ENCODE measurements at regions not wholly inside any gene's neighbourhood (a gene's known extent, or its start where the extent isn't known, plus 50 kb on each side); places are given as distances from the start of the nearest gene placed in this dataset.
"Not testable (repeated sequence)": the region's sequence is repeated elsewhere in the genome, so short reads cannot be mapped to it uniquely, and the experiment has no call there.

GRCh38 chr1:96557336-96557735 lies 164.2 kb upstream of the PTBP2 start:
- Histone ChIP-seq H3K79me2 (ENCODE audit: low read length) (no peaks in the 10 kb centered on the region), H3K4me1 (ENCODE audit: low read length) (no peaks in the 10 kb centered on the region), H3K9ac (ENCODE audit: low read length) (no peak overlapping the region), H2AFZ (ENCODE audit: low read length) (no peak overlapping the region), H3K36me3 (ENCODE audit: insufficient read depth, low read length) (no peaks in the 10 kb centered on the region), H3K9me2 (replicated peaks; ENCODE audit: insufficient read depth, low read length) (no peaks in the 10 kb centered on the region), H4K20me1 (ENCODE audit: insufficient read depth, low read depth, low read length) (no peaks in the 10 kb centered on the region), H3K9me3 (ENCODE audit: low read length) (no peaks in the 10 kb centered on the region), H3K27me3 (ENCODE audit: low read length) (no peaks in the 10 kb centered on the region), H3K27ac (ENCODE audit: low read length) (no peak overlapping the region), H3K4me2 (ENCODE audit: low read depth, low read length, poor library complexity, severe bottlenecking) (no peak overlapping the region), H3K4me3 (ENCODE audit: low read length) (no peak overlapping the region)
- no peak for DNase-seq

- Histone ChIP-seq H3K9me2 (replicated peaks; ENCODE audit: insufficient read depth, low read length) (no peaks in the 10 kb centered on the region), H4K20me1 (ENCODE audit: insufficient read depth, low read depth, low read length) (no peaks in the 10 kb centered on the region), H3K4me3 (ENCODE audit: low read length) (no peak overlapping the region), H3K4me2 (ENCODE audit: low read depth, low read length, poor library complexity, severe bottlenecking) (no peak overlapping the region), H3K9ac (ENCODE audit: low read length) (no peak overlapping the region), H3K4me1 (ENCODE audit: low read length) (no peaks in the 10 kb centered on the region), H3K36me3 (ENCODE audit: insufficient read depth, low read length) (no peaks in the 10 kb centered on the region), H2AFZ (ENCODE audit: low read length) (no peak overlapping the region), H3K27ac (ENCODE audit: low read length) (no peak overlapping the region), H3K9me3 (ENCODE audit: low read length) (no peaks in the 10 kb centered on the region), H3K27me3 (ENCODE audit: low read length) (no peaks in the 10 kb centered on the region), H3K79me2 (ENCODE audit: low read length) (no peaks in the 10 kb centered on the region)
- DNase-seq, result no peak
Measured at GRCh38 chr1:96558635-96559034, 162.9 kb upstream of the PTBP2 start.

GRCh38 chr1:96559181-96559580 lies 162.4 kb upstream of the PTBP2 start:
- no peak overlapping the region for H3K4me2 ChIP-seq (ENCODE audit: low read depth, low read length, poor library complexity, severe bottlenecking)
- no peak for DNase-seq
- no peaks in the 10 kb centered on the region for H3K9me3 ChIP-seq (ENCODE audit: low read length)
- no peak overlapping the region for H3K27ac ChIP-seq (ENCODE audit: low read length)
- H4K20me1 ChIP-seq (ENCODE audit: insufficient read depth, low read depth, low read length), result no peaks in the 10 kb centered on the region
- no peak overlapping the region for H3K4me3 ChIP-seq (ENCODE audit: low read length)
- no peaks in the 10 kb centered on the region for H3K27me3 ChIP-seq (ENCODE audit: low read length)
- no peaks in the 10 kb centered on the region for H3K79me2 ChIP-seq (ENCODE audit: low read length)
- H2AFZ ChIP-seq (ENCODE audit: low read length), result no peak overlapping the region
- H3K9me2 ChIP-seq (replicated peaks; ENCODE audit: insufficient read depth, low read length), result no peaks in the 10 kb centered on the region
- H3K36me3 ChIP-seq (ENCODE audit: insufficient read depth, low read length), result no peaks in the 10 kb centered on the region
- no peak overlapping the region for H3K9ac ChIP-seq (ENCODE audit: low read length)
- no peaks in the 10 kb centered on the region for H3K4me1 ChIP-seq (ENCODE audit: low read length)

- no peak overlapping the region for H3K4me2 ChIP-seq (ENCODE audit: low read depth, low read length, poor library complexity, severe bottlenecking)
- no peak for DNase-seq
- no peak overlapping the region for H3K4me3 ChIP-seq (ENCODE audit: low read length)
- no peaks in the 10 kb centered on the region for H3K9me3 ChIP-seq (ENCODE audit: low read length)
- H3K4me1 ChIP-seq (ENCODE audit: low read length), result no peaks in the 10 kb centered on the region
- no peaks in the 10 kb centered on the region for H3K79me2 ChIP-seq (ENCODE audit: low read length)
- no peak overlapping the region for H2AFZ ChIP-seq (ENCODE audit: low read length)
- no peaks in the 10 kb centered on the region for H3K27me3 ChIP-seq (ENCODE audit: low read length)
- no peaks in the 10 kb centered on the region for H3K9me2 ChIP-seq (replicated peaks; ENCODE audit: insufficient read depth, low read length)
- no peak overlapping the region for H3K9ac ChIP-seq (ENCODE audit: low read length)
- H3K36me3 ChIP-seq (ENCODE audit: insufficient read depth, low read length), result no peaks in the 10 kb centered on the region
- no peaks in the 10 kb centered on the region for H4K20me1 ChIP-seq (ENCODE audit: insufficient read depth, low read depth, low read length)
- H3K27ac ChIP-seq (ENCODE audit: low read length), result no peak overlapping the region
Measured at GRCh38 chr1:96559707-96560596, 161.6 kb upstream of the PTBP2 start.

GRCh38 chr1:96562094-96562493 lies 159.5 kb upstream of the PTBP2 start:
- Histone ChIP-seq H3K79me2 (ENCODE audit: low read length) (no peaks in the 10 kb centered on the region), H3K4me2 (ENCODE audit: low read depth, low read length, poor library complexity, severe bottlenecking) (no peak overlapping the region), H2AFZ (ENCODE audit: low read length) (no peak overlapping the region), H3K4me3 (ENCODE audit: low read length) (no peak overlapping the region), H3K27me3 (ENCODE audit: low read length) (no peaks in the 10 kb centered on the region), H3K36me3 (ENCODE audit: insufficient read depth, low read length) (no peaks in the 10 kb centered on the region), H3K9me3 (ENCODE audit: low read length) (no peaks in the 10 kb centered on the region), H3K9ac (ENCODE audit: low read length) (no peak overlapping the region), H3K9me2 (replicated peaks; ENCODE audit: insufficient read depth, low read length) (no peaks in the 10 kb centered on the region), H3K4me1 (ENCODE audit: low read length) (no peaks in the 10 kb centered on the region), H4K20me1 (ENCODE audit: insufficient read depth, low read depth, low read length) (no peaks in the 10 kb centered on the region), H3K27ac (ENCODE audit: low read length) (no peak overlapping the region)
- peak; percentile 16 for DNase-seq

- not testable (repeated sequence) for DNase-seq; H3K27me3 ChIP-seq (ENCODE audit: low read length); H3K36me3 ChIP-seq (ENCODE audit: insufficient read depth, low read length)
Measured at GRCh38 chr1:96564401-96564800, 157.2 kb upstream of the PTBP2 start.

DNA sequence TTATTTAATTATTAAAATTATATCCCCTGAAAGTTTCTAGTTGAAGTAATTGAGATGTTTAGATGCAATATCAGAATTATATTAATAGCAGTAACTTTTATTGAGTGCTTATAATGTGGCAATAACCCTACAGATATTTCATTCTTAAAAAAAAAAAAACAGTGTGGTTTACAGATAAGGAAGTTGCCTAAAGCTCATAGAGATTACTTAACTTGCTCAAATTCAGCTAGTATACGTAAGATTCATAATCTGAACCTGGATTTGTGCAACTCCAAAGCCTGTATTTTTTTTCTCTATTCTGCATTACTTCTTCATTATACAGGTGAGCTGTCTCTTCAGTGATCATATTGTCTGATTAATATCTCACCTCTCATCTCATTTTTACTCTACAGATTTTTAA lies 156.0 kb upstream of the PTBP2 start:
- no peak for DNase-seq
- Histone ChIP-seq H3K9ac (ENCODE audit: low read length) (no peak overlapping the region), H3K27ac (ENCODE audit: low read length) (no peak overlapping the region), H3K9me3 (ENCODE audit: low read length) (no peaks in the 10 kb centered on the region), H3K79me2 (ENCODE audit: low read length) (no peaks in the 10 kb centered on the region), H4K20me1 (ENCODE audit: insufficient read depth, low read depth, low read length) (no peaks in the 10 kb centered on the region), H3K4me1 (ENCODE audit: low read length) (no peaks in the 10 kb centered on the region), H3K27me3 (ENCODE audit: low read length) (no peaks in the 10 kb centered on the region), H3K9me2 (replicated peaks; ENCODE audit: insufficient read depth, low read length) (no peaks in the 10 kb centered on the region), H3K4me3 (ENCODE audit: low read length) (no peak overlapping the region), H3K36me3 (ENCODE audit: insufficient read depth, low read length) (no peaks in the 10 kb centered on the region), H3K4me2 (ENCODE audit: low read depth, low read length, poor library complexity, severe bottlenecking) (no peak overlapping the region), H2AFZ (ENCODE audit: low read length) (no peak overlapping the region)

More at GRCh38 chr1:96564401-96564800, 157.2 kb upstream of the PTBP2 start:
- H3K9ac ChIP-seq (ENCODE audit: low read length); H3K4me2 ChIP-seq (ENCODE audit: low read depth, low read length, poor library complexity, severe bottlenecking); H3K9me2 ChIP-seq (replicated peaks; ENCODE audit: insufficient read depth, low read length); H3K4me3 ChIP-seq (ENCODE audit: low read length); H4K20me1 ChIP-seq (ENCODE audit: insufficient read depth, low read depth, low read length); H3K9me3 ChIP-seq (ENCODE audit: low read length); H3K79me2 ChIP-seq (ENCODE audit: low read length); H2AFZ ChIP-seq (ENCODE audit: low read length); H3K27ac ChIP-seq (ENCODE audit: low read length); H3K4me1 ChIP-seq (ENCODE audit: low read length): not testable (repeated sequence)

DNA sequence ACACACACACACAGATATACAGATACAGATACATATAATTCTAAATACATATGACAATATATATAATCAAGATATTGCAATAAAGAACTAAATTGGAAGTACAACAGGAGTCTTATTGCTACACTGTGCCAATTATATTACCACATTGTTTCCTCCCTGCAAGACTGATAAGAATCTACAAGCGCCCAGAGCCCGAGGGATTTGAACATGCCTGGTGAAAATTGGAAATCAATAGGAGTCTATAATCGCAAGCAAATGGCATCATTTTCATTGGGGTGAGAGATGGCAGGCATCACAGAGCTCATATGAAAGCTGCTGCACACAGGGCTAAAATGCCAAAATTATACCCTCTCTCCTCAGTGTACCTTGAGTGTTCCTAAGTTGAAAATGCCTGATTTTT lies 152.9 kb upstream of the PTBP2 start:
- Histone ChIP-seq H3K36me3 (ENCODE audit: insufficient read depth, low read length) (no peaks in the 10 kb centered on the region), H3K9me2 (replicated peaks; ENCODE audit: insufficient read depth, low read length) (no peaks in the 10 kb centered on the region), H2AFZ (ENCODE audit: low read length) (no peak overlapping the region), H4K20me1 (ENCODE audit: insufficient read depth, low read depth, low read length) (no peaks in the 10 kb centered on the region), H3K27ac (ENCODE audit: low read length) (no peak overlapping the region), H3K27me3 (ENCODE audit: low read length) (no peaks in the 10 kb centered on the region), H3K4me3 (ENCODE audit: low read length) (no peak overlapping the region), H3K9ac (ENCODE audit: low read length) (no peak overlapping the region), H3K4me1 (ENCODE audit: low read length) (no peaks in the 10 kb centered on the region), H3K9me3 (ENCODE audit: low read length) (no peaks in the 10 kb centered on the region), H3K4me2 (ENCODE audit: low read depth, low read length, poor library complexity, severe bottlenecking) (no peak overlapping the region), H3K79me2 (ENCODE audit: low read length) (no peaks in the 10 kb centered on the region)
- DNase-seq, result no peak
